HUES64 (cell line): ENCODE measurements at regions not wholly inside any gene's neighbourhood (a gene's known extent, or its start where the extent isn't known, plus 50 kb on each side); places are given as distances from the start of the nearest gene placed in this dataset.

ENCODE experiments used
- H3K27ac ChIP-seq: 2 replicates; pipeline ENCODE4 v1.7.0; 2013; ENCODE audit warnings: low read depth, low read length, inconsistent platforms
- H3K27me3 ChIP-seq: 2 replicates; pipeline ENCODE4 v1.6.1; 2013; ENCODE audit warnings: mild to moderate bottlenecking, low read length; ENCODE audit not compliant: insufficient read depth
- H3K36me3 ChIP-seq: 2 replicates; pipeline ENCODE4 v1.6.1; 2013; ENCODE audit warnings: mild to moderate bottlenecking, low read length; ENCODE audit not compliant: insufficient read depth
- H3K4me1 ChIP-seq: 2 replicates; pipeline ENCODE4 v1.6.1; 2013; ENCODE audit warnings: mild to moderate bottlenecking, low read length, moderate library complexity; ENCODE audit not compliant: insufficient read depth
- H3K4me3 ChIP-seq: 2 replicates; pipeline ENCODE4 v1.5.1; 2013; ENCODE audit warnings: mild to moderate bottlenecking, low read length, moderate library complexity
- H3K9ac ChIP-seq: 2 replicates; pipeline ENCODE4 v1.6.1; 2013; ENCODE audit warnings: mild to moderate bottlenecking, low read depth, low read length
- H3K9me3 ChIP-seq: 2 replicates; pipeline ENCODE4 v1.6.1; 2013; ENCODE audit warnings: low read depth, low read length; ENCODE audit not compliant: insufficient read depth
- WGBS: fragments of 150-250, 120-280 bp; methylation state at CpG from one replicate; pipeline ENCODE4 v1.1.7; 2013; ENCODE audit warnings: missing lambda C conversion rate; 5-methylcytosine and 5-hydroxymethylcytosine counted together

DNA sequence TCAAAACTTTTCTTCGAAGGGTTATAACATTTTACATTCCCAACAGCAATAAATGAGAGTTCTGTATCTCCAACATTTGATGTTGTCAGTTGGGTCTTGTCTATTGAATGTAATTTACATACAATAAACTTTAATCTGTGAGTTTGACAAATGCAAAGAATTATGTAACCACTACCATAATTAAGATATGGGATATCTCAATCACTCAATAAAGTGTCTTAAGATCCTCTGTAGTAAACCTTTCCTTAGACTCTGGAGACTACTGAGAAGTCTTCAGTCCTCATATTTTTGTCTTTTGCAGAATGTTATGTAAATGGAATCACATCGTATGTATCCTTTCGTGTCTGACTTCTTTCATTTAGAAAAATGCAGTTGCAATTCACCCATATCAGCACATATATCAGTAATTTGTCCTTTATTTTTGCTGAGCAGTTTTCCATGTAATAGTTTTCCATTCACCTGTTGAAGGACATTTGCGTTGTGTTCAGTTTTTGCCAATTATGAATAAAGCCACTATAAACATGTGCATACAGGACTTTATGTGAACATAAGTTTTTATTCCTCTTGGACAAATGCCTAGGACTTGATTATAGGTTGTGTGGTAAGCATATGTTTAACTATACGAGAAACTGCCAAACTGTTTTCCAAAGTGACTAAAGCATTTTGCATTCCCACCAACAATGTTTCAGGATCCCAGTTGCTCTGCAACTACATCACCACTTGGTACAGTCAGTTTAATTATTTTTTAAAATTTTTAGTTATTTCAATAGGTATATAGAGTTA is 784.6 kb upstream of the ZNF608 start:
- peaks cover 6% of the 10 kb centered on the region; the same call in 1 of the 2 replicates for H3K4me1 ChIP-seq
- H3K9me3 ChIP-seq: no peaks in the 10 kb centered on the region
- 98% methylated on average over 4 of the region's 5 CpGs for WGBS
- no peaks in the 10 kb centered on the region for H3K27me3 ChIP-seq
- H3K36me3 ChIP-seq: no peaks in the 10 kb centered on the region
- H3K9ac ChIP-seq: no peak overlapping the region
- no peak overlapping the region for H3K27ac ChIP-seq
- H3K4me3 ChIP-seq: no peak overlapping the region

- Histone ChIP-seq H3K9ac (no peak overlapping the region), H3K4me1 (no peaks in the 10 kb centered on the region), H3K9me3 (0 out of 2 replicates have a peak, but pooled peaks cover 7% of the 10 kb centered on the region), H3K27me3 (no peaks in the 10 kb centered on the region), H3K36me3 (no peaks in the 10 kb centered on the region), H3K27ac (no peak overlapping the region), H3K4me3 (no peak overlapping the region)
Observed at GRCh38 chr5:125536095-125536494, 789.7 kb upstream of the ZNF608 start.

DNA sequence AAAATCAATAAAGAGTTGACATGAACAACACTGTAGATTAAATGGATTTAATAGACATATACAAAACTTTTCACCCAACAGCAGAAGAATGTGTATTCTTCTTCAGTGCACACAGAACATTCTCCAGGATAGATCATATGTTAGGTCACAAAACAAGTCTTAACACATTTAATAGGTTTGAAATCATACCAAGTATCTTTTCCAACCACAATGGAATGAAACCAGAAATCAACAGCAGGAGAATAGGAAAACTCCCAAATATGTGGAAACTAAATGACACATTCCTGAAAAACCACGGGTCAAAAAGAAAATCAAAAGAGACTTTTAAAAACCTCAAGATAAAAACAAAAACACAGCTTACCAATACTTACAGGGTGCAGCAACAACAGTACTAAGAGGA is 790.1 kb upstream of the ZNF608 start:
- Histone ChIP-seq H3K4me3 (no peak overlapping the region), H3K4me1 (no peaks in the 10 kb centered on the region), H3K27me3 (no peaks in the 10 kb centered on the region), H3K9me3 (0 out of 2 replicates have a peak, but pooled peaks cover 7% of the 10 kb centered on the region), H3K36me3 (no peaks in the 10 kb centered on the region), H3K9ac (no peak overlapping the region), H3K27ac (no peak overlapping the region)
- 93% methylated on average over 1 of the region's 1 CpG for WGBS

DNA sequence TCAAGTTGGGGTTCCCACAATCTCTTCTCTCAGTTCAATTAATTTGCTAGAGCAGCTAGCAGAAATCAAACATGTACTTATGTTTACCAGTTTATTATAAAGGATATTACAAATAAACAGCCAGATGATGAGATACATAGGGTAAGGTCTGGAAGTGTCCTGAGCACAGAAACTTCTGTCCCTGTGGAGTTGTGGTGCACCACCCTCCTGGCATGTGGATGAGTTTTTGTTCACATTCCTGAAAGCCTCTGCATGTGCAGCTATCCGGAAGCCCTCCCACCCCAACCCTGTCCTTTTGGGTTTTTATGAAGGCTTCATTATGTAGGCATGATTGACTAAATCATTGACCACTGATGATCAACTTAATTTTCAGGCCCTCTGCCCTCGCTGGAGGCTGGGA is 791.2 kb upstream of the ZNF608 start:
- H3K36me3 ChIP-seq: no peaks in the 10 kb centered on the region
- no peak overlapping the region for H3K4me3 ChIP-seq
- 93% methylated on average over 2 of the region's 2 CpGs for WGBS
- H3K9ac ChIP-seq: no peak overlapping the region
- H3K4me1 ChIP-seq: no peaks in the 10 kb centered on the region
- H3K9me3 ChIP-seq: 0 out of 2 replicates have a peak, but pooled peaks cover 7% of the 10 kb centered on the region
- H3K27ac ChIP-seq: no peak overlapping the region
- no peaks in the 10 kb centered on the region for H3K27me3 ChIP-seq

- H3K4me1 ChIP-seq: no peaks in the 10 kb centered on the region
- H3K27ac ChIP-seq: no peak overlapping the region
- no peak overlapping the region for H3K9ac ChIP-seq
- no peaks in the 10 kb centered on the region for H3K27me3 ChIP-seq
- H3K9me3 ChIP-seq: 0 out of 2 replicates have a peak, but pooled peaks cover 7% of the 10 kb centered on the region
- WGBS: 100% methylated on average over 1 of the region's 2 CpGs
- no peaks in the 10 kb centered on the region for H3K36me3 ChIP-seq
- H3K4me3 ChIP-seq: no peak overlapping the region
Observed at GRCh38 chr5:125538469-125538868, 792.0 kb upstream of the ZNF608 start.

DNA sequence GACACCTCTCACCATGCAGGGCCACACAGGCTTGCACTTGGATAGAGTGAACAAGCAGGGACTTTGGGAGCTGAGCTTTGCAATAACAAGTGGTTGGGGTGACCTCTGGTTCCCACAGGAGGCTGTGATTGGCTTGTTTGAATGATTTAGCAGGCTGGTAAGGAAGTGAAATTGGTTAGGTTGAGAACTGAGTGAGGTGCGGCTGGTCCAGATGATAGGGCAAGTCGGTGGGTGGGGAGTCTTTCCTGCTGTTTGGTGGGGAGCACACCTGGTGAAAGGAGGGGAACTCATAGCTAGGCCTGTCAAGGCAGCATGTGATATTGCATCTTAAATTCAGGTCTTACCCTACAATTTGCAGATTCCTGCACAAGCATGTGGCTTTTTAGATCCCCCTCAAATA is 794.6 kb upstream of the ZNF608 start:
- no peak overlapping the region for H3K27ac ChIP-seq
- H3K9me3 ChIP-seq: 0 out of 2 replicates have a peak, but pooled peaks cover 7% of the 10 kb centered on the region
- H3K36me3 ChIP-seq: no peaks in the 10 kb centered on the region
- H3K27me3 ChIP-seq: no peaks in the 10 kb centered on the region
- H3K9ac ChIP-seq: no peak overlapping the region
- WGBS: 94% methylated on average over 2 of the region's 2 CpGs
- no peak overlapping the region for H3K4me3 ChIP-seq
- no peaks in the 10 kb centered on the region for H3K4me1 ChIP-seq

GRCh38 chr5:125549322-125549911 is 803.0 kb upstream of the ZNF608 start:
- Histone ChIP-seq H3K36me3 (no peaks in the 10 kb centered on the region), H3K9ac (no peak overlapping the region), H3K27ac (no peak overlapping the region), H3K9me3 (no peaks in the 10 kb centered on the region), H3K27me3 (no peaks in the 10 kb centered on the region), H3K4me1 (peaks cover 17% of the 10 kb centered on the region; the same call in 1 of the 2 replicates), H3K4me3 (no peak overlapping the region)
- WGBS: 69% methylated on average over 2 of the region's 2 CpGs

GRCh38 chr5:125550274-125550673 is 803.8 kb upstream of the ZNF608 start:
- Histone ChIP-seq H3K4me1 (peaks cover 17% of the 10 kb centered on the region; the same call in 1 of the 2 replicates), H3K4me3 (no peak overlapping the region), H3K27ac (no peak overlapping the region), H3K27me3 (no peaks in the 10 kb centered on the region), H3K9ac (no peak overlapping the region), H3K9me3 (no peaks in the 10 kb centered on the region), H3K36me3 (no peaks in the 10 kb centered on the region)
- 0% methylated on average over 1 of the region's 2 CpGs for WGBS

DNA sequence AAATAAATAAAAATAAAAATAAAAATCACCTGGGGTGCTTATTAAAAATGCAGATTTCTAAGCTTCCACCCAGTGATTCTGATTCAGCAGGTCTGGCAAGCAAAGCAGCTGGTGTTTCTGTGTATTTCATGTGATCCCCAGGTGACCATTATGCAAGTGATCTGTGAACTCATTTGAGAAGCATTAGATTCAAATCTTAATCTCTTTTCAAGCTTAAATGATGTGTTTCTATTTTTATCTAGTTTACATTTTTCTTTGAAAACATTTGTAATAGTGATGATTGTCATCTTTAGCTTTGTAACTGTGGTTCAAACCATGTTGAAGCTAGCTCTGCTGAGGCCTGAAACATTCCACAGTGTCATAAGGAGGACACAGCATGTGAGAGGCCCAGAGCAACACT is 804.8 kb upstream of the ZNF608 start:
- Histone ChIP-seq H3K4me1 (peaks cover 17% of the 10 kb centered on the region; the same call in 1 of the 2 replicates), H3K4me3 (no peak overlapping the region), H3K27me3 (no peaks in the 10 kb centered on the region), H3K9ac (no peak overlapping the region), H3K27ac (no peak overlapping the region), H3K9me3 (no peaks in the 10 kb centered on the region), H3K36me3 (no peaks in the 10 kb centered on the region)

- H3K27ac ChIP-seq: no peak overlapping the region
Observed at GRCh38 chr5:125551797-125552196, 805.4 kb upstream of the ZNF608 start.

DNA sequence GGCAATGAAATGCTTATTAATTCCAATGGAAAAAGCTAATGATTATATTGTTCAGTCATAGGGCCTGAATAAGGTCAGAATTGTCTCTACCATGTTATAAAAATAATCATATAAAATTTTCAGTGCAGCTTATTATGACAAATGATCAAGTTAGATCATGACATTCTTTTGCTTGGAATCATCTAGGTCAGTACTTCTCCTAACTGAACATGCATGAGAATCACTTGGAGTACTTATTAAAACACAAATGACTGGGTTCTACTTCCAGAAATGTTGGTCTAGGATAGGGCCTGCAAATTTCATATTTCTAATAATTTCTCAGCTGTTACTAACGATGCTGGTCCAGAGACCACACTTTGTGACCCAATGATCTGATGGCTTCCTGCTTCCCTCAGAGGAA is 806.0 kb upstream of the ZNF608 start:
- peaks cover 17% of the 10 kb centered on the region; the same call in 1 of the 2 replicates for H3K4me1 ChIP-seq
- no peak overlapping the region for H3K4me3 ChIP-seq
- H3K27me3 ChIP-seq: no peaks in the 10 kb centered on the region
- no peak overlapping the region for H3K9ac ChIP-seq
- no peaks in the 10 kb centered on the region for H3K9me3 ChIP-seq
- 92% methylated on average over 1 of the region's 1 CpG for WGBS
- H3K36me3 ChIP-seq: no peaks in the 10 kb centered on the region
- no peak overlapping the region for H3K27ac ChIP-seq

More at GRCh38 chr5:125551797-125552196, 805.4 kb upstream of the ZNF608 start:
- no peaks in the 10 kb centered on the region for H3K9me3 ChIP-seq
- H3K27me3 ChIP-seq: no peaks in the 10 kb centered on the region
- H3K4me1 ChIP-seq: peaks cover 17% of the 10 kb centered on the region; the same call in 1 of the 2 replicates
- WGBS: 96% methylated on average over 4 of the region's 4 CpGs
- H3K9ac ChIP-seq: no peak overlapping the region
- no peak overlapping the region for H3K4me3 ChIP-seq
- H3K36me3 ChIP-seq: no peaks in the 10 kb centered on the region
